Osteocyte (in vitro differentiated cells): ENCODE measurements at regions not wholly inside any gene's neighbourhood (a gene's known extent, or its start where the extent isn't known, plus 50 kb on each side); places are given as distances from the start of the nearest gene placed in this dataset.
"Not testable (repeated sequence)": the region's sequence is repeated elsewhere in the genome, so short reads cannot be mapped to it uniquely, and the experiment has no call there.

Source experiments
- DNase-seq: peaks from one replicate; pipeline ENCODE4 v3.0.0; 2021; ENCODE audit warnings: mixed read lengths; ENCODE audit not compliant: unreplicated experiment; ENCODE audit errors: extremely low spot score
- H3K27ac Mint-ChIP-seq: one replicate; pipeline ENCODE4 v1.8.0; 2021; ENCODE audit warnings: mild to moderate bottlenecking, mixed read lengths; ENCODE audit not compliant: unreplicated experiment
- H3K27me3 Mint-ChIP-seq: one replicate; pipeline ENCODE4 v1.8.0; 2021; ENCODE audit warnings: mixed read lengths; ENCODE audit not compliant: unreplicated experiment
- H3K36me3 Mint-ChIP-seq: one replicate; pipeline ENCODE4 v1.8.0; 2021; ENCODE audit warnings: mixed read lengths; ENCODE audit not compliant: unreplicated experiment
- H3K4me1 Mint-ChIP-seq: one replicate; pipeline ENCODE4 v1.8.0; 2021; ENCODE audit warnings: mixed read lengths; ENCODE audit not compliant: unreplicated experiment
- H3K4me3 Mint-ChIP-seq: one replicate; pipeline ENCODE4 v1.8.0; 2021; ENCODE audit warnings: mild to moderate bottlenecking, moderate library complexity, mixed read lengths; ENCODE audit not compliant: unreplicated experiment
- H3K9me3 Mint-ChIP-seq: one replicate; pipeline ENCODE4 v1.8.0; 2021; ENCODE audit warnings: mixed read lengths; ENCODE audit not compliant: unreplicated experiment
- TF ChIP-seq, protein P1 (sequence below): fragments of 200-600 bp; sonication (generic); IDR thresholded peaks from 2 replicates; pipeline ENCODE4 v1.5.0; 2021; ENCODE audit warnings: antibody characterized with exemption, mild to moderate bottlenecking, moderate library complexity

DNA sequence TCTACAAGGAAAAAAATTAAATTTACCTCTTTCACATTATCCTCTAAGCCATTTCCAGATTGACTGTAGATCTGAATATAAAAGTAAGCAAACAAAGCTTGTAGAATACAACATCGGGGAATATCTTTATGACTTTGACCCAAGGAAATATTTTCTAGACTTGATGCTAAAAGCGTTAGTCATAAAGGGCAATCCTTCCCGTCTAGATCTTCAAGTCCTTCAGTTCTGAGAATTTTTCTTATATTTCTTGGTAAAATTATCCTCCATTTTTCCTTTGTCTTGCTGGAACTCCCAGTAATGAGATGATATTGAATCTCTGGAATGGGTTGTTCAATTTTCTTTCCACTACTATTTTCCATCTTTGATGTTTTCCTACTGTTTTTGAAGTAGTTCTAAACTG, 77.8 kb upstream of the ZNF184 start:
- Mint-ChIP-seq H3K27ac (no peak overlapping the region), H3K4me3 (no peak overlapping the region), H3K36me3 (no peaks in the 10 kb centered on the region), H3K9me3 (peaks cover 10% of the 10 kb centered on the region), H3K4me1 (peaks cover 27% of the 10 kb centered on the region), H3K27me3 (peaks cover 63% of the 10 kb centered on the region)
- DNase-seq, result no peak
- TF ChIP-seq, protein P1, sequence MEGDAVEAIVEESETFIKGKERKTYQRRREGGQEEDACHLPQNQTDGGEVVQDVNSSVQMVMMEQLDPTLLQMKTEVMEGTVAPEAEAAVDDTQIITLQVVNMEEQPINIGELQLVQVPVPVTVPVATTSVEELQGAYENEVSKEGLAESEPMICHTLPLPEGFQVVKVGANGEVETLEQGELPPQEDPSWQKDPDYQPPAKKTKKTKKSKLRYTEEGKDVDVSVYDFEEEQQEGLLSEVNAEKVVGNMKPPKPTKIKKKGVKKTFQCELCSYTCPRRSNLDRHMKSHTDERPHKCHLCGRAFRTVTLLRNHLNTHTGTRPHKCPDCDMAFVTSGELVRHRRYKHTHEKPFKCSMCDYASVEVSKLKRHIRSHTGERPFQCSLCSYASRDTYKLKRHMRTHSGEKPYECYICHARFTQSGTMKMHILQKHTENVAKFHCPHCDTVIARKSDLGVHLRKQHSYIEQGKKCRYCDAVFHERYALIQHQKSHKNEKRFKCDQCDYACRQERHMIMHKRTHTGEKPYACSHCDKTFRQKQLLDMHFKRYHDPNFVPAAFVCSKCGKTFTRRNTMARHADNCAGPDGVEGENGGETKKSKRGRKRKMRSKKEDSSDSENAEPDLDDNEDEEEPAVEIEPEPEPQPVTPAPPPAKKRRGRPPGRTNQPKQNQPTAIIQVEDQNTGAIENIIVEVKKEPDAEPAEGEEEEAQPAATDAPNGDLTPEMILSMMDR, result no peak

DNA sequence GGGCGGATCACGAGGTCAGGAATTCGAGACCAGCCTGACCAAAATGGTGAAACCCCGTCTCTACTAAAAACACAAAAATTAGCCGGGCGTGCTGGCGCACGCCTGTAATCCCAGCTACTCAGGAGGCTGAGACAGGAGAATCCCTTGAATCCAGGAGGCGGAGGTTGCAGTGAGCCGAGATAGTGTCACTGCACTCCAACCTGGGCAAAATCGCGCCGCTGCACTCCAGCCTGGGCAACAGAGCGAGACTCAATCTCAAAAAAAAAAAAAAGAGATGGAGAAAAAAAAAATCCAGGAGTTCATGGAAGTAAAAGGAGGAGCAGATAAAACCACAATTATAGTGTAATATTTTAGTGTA, 76.3 kb upstream of the ZNF184 start:
- H3K4me3 Mint-ChIP-seq, H3K27ac Mint-ChIP-seq, H3K36me3 Mint-ChIP-seq, DNase-seq, H3K9me3 Mint-ChIP-seq: not testable (repeated sequence)
- H3K27me3 Mint-ChIP-seq, result peaks cover 75% of the 10 kb centered on the region
- H3K4me1 Mint-ChIP-seq, result peaks cover 38% of the 10 kb centered on the region

DNA sequence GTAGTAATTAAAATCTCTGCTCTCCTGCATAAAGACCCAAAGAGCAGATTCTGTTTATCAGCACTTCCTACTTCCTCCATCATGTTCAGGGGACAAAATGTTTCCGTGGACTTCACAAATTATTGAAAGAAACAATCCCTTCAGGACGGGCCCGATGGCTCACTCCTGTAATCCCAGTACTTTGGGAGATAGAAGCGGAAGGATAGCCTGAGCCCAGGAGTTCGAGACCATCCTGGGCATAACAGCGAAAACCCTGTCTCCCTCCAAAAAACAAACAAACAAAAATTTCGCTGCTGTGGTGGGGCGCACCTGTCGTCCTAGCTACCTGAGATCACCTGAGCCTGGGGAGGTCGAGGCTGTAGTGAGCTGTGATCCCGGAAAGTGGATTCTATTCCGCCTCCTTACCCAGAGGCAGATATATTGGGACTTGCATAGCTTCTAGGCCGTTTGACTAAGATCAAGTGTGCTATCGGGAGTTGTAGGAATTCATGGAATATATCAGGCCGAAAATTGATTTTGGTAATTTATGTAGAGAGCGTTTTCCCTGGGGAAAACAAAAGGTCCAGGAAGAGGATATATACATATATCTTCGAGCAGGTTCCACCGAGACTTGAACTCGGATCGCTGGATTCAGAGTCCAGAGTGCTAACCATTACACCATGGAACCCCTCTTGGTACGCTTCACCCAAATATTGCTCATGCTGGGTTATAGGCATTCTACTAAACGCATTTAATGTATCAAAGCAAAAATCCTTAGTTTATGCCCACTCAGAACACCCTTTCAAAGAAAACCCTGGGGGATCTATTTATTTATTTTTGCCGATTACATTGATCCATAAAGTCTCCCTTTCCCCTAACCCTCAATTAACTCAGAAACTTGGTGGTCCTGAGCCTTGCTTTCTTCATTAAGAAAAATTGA, 74.5 kb upstream of the ZNF184 start:
- H3K36me3 Mint-ChIP-seq, result no peaks in the 10 kb centered on the region
- H3K9me3 Mint-ChIP-seq, result peaks cover 13% of the 10 kb centered on the region
- TF ChIP-seq, protein P1, result no peak
- DNase-seq, result no peak
- H3K27me3 Mint-ChIP-seq, result peaks cover 75% of the 10 kb centered on the region
- H3K4me3 Mint-ChIP-seq, result no peak overlapping the region
- H3K4me1 Mint-ChIP-seq, result peaks cover 29% of the 10 kb centered on the region
- no peak overlapping the region for H3K27ac Mint-ChIP-seq

DNA sequence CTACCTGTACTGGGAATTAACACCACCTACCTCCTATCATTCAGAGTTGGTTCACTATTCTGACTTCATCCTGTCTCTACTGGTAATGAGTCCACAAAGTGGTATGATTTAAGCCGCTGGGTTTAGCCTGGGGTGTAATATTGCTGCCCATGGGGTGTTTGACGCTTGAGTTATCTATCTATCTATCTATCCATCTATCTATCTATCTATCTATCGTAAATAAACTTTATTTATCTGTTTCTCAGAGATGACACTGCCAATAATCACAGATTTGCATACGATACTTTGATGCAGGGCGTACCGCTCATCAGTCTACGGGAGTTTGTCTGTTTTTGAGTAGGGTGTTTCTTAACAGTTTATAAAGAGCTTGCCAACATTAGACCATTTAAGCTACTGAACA, 73.6 kb upstream of the ZNF184 start:
- Mint-ChIP-seq H3K4me1 (peaks cover 25% of the 10 kb centered on the region), H3K27me3 (peaks cover 81% of the 10 kb centered on the region), H3K27ac (no peak overlapping the region), H3K9me3 (peaks cover 12% of the 10 kb centered on the region), H3K36me3 (no peaks in the 10 kb centered on the region), H3K4me3 (no peak overlapping the region)
- no peak for DNase-seq
- TF ChIP-seq, protein P1, result no peak

DNA sequence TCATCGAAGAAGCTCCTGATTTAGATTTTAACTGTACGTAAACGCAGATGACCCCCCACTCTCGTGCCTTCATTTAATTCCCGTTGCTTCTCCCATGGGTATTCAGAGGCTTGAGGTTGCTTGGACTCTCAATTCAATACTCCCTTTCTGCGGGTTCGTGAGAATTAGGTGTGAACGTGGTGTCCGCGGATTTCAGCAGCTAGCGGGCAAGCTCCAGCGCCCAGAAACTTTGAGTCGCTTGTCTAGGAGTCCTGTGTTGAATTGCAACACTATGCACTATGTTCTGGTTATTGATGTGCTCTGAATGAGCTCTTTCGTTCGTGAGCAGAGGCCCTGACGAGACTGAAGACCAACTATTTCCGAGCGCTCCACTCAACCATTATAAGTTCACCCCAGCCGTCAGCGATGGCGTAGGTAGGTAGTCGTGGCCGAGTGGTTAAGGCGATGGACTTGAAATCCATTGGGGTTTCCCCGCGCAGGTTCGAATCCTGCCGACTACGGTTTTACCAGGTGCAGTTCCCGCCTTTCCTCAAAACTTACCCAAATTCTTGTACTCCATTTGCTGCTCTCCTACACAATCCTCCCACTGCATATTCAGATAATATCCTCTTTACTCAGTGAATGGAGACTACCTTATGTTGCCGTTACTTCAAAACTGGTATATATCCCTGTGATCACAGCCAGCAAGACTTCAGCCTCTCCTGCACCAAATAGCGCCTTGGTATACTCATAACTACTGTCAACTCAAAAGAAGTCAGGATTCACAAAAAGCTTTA, 72.6 kb upstream of the ZNF184 start:
- no peak for DNase-seq
- TF ChIP-seq, protein P1, result no peak
- Mint-ChIP-seq H3K4me3 (peak overlapping the region; percentile 65), H3K36me3 (no peaks in the 10 kb centered on the region), H3K4me1 (peaks cover 24% of the 10 kb centered on the region), H3K27ac (no peak overlapping the region), H3K9me3 (peaks cover 10% of the 10 kb centered on the region), H3K27me3 (peaks cover 80% of the 10 kb centered on the region)
